GM12892 (cell line): ENCODE measurements at regions not wholly inside any gene's neighbourhood (a gene's known extent, or its start where the extent isn't known, plus 50 kb on each side); places are given as distances from the start of the nearest gene placed in this dataset.

Experiments used
- POLR2A ChIP-seq: IDR thresholded peaks from 2 replicates; pipeline ENCODE4 v1.6.1; 2011; ENCODE audit warnings: low read depth, low read length, control low read depth
- TAF1 ChIP-seq: IDR thresholded peaks from 2 replicates; pipeline ENCODE4 v1.6.1; 2011; ENCODE audit warnings: low read depth, mild to moderate bottlenecking, control low read depth, low read length, borderline replicate concordance

GRCh38 chr16:85227946-85228862, 115.9 kb upstream of the CIBAR2 start:
- no peak for TF ChIP-seq POLR2A
- no peak for TF ChIP-seq TAF1
